ENCODE measurements at regions not wholly inside any gene's neighbourhood (a gene's known extent, or its start where the extent isn't known, plus 50 kb on each side); places are given as distances from the start of the nearest gene placed in this dataset.

- H2AFZ ChIP-seq, result no peak overlapping the region
- no peak overlapping the region for H3K4me3 ChIP-seq (ENCODE audit: low read depth, low read length)
- no peaks in the 10 kb centered on the region for H3K79me2 ChIP-seq
- H3K4me2 ChIP-seq (ENCODE audit: low read length), result no peak overlapping the region
- H3K27ac ChIP-seq, result no peak overlapping the region
- H3K9ac ChIP-seq, result no peak overlapping the region
- TF ChIP-seq CTCF (IDR thresholded peaks at IDR 0.05), result no peak
- no peaks in the 10 kb centered on the region for H3K27me3 ChIP-seq (ENCODE audit: control insufficient read depth, insufficient read depth, low read length)
- H3K9me3 ChIP-seq (ENCODE audit: control insufficient read depth, low read length), result no peaks in the 10 kb centered on the region
- peaks cover 4% of the 10 kb centered on the region for H3K4me1 ChIP-seq
- H3K36me3 ChIP-seq (ENCODE audit: control insufficient read depth, insufficient read depth, low read length), result no peaks in the 10 kb centered on the region
Observed at GRCh38 chr3:159830523-159831154, 158.0 kb upstream of the IL12A start.

DNA sequence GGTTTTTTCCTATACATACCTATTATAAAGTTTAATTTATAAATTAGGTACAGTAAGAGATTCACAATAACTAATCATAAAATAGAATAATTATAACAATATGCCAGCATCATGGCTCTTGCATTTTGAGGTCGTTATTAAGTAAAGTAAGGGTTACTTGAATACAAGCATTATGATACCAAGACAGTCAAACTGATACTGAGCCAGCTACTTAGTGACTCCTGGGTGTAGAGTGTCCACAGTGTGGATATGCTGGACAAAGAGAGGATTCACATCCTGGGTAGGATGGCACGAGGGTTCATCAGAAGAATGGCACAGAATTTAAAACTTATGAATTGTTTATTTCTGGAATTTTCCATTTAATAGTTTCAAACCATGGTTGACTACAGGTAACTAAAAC lies 157.2 kb upstream of the IL12A start:
- H3K79me2 ChIP-seq, result no peaks in the 10 kb centered on the region
- no peaks in the 10 kb centered on the region for H3K9me3 ChIP-seq (ENCODE audit: control insufficient read depth, low read length)
- H2AFZ ChIP-seq, result no peak overlapping the region
- no peak overlapping the region for H3K4me3 ChIP-seq (ENCODE audit: low read depth, low read length)
- TF ChIP-seq CTCF (IDR thresholded peaks at IDR 0.05), result no peak
- H3K27me3 ChIP-seq (ENCODE audit: control insufficient read depth, insufficient read depth, low read length), result no peaks in the 10 kb centered on the region
- no peak overlapping the region for H3K4me2 ChIP-seq (ENCODE audit: low read length)
- no peak overlapping the region for H3K9ac ChIP-seq
- peaks cover 4% of the 10 kb centered on the region for H3K4me1 ChIP-seq
- no peak overlapping the region for H3K27ac ChIP-seq
- no peaks in the 10 kb centered on the region for H3K36me3 ChIP-seq (ENCODE audit: control insufficient read depth, insufficient read depth, low read length)

DNA sequence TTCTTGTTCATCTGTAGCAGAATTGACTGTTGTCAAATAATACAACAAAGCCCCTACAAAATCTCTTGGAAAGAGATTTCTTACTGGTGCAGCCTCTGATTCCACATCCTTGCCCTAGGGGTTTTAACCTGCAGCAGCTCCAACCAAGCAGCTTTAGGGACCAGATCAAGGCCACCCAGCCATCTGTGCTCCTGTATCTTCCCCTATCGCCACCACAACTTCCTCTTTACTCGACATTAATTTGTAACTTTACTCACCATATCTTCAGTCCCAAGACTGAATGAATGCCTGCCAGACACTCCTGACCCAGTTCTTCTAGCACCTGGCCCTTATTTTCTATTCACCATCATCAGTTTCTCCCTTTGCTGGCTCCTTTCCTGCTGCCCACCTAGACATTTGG lies 156.6 kb upstream of the IL12A start:
- Histone ChIP-seq H3K27me3 (ENCODE audit: control insufficient read depth, insufficient read depth, low read length) (no peaks in the 10 kb centered on the region), H3K79me2 (no peaks in the 10 kb centered on the region), H2AFZ (no peak overlapping the region), H3K4me1 (peaks cover 4% of the 10 kb centered on the region), H3K9ac (no peak overlapping the region), H3K4me2 (ENCODE audit: low read length) (no peak overlapping the region), H3K9me3 (ENCODE audit: control insufficient read depth, low read length) (no peaks in the 10 kb centered on the region), H3K36me3 (ENCODE audit: control insufficient read depth, insufficient read depth, low read length) (no peaks in the 10 kb centered on the region), H3K4me3 (ENCODE audit: low read depth, low read length) (no peak overlapping the region), H3K27ac (no peak overlapping the region)
- TF ChIP-seq CTCF (IDR thresholded peaks at IDR 0.05), result no peak

- Histone ChIP-seq H3K27me3 (ENCODE audit: control insufficient read depth, insufficient read depth, low read length) (no peaks in the 10 kb centered on the region), H3K4me1 (no peaks in the 10 kb centered on the region), H3K79me2 (no peaks in the 10 kb centered on the region), H3K9me3 (ENCODE audit: control insufficient read depth, low read length) (no peaks in the 10 kb centered on the region), H3K36me3 (ENCODE audit: control insufficient read depth, insufficient read depth, low read length) (no peaks in the 10 kb centered on the region), H2AFZ (no peak overlapping the region), H3K4me3 (ENCODE audit: low read depth, low read length) (no peak overlapping the region), H3K27ac (no peak overlapping the region), H3K4me2 (ENCODE audit: low read length) (no peak overlapping the region), H3K9ac (no peak overlapping the region)
- no peak for TF ChIP-seq CTCF (IDR thresholded peaks at IDR 0.05)
Observed at GRCh38 chr3:159835126-159835525, 153.5 kb upstream of the IL12A start.

DNA sequence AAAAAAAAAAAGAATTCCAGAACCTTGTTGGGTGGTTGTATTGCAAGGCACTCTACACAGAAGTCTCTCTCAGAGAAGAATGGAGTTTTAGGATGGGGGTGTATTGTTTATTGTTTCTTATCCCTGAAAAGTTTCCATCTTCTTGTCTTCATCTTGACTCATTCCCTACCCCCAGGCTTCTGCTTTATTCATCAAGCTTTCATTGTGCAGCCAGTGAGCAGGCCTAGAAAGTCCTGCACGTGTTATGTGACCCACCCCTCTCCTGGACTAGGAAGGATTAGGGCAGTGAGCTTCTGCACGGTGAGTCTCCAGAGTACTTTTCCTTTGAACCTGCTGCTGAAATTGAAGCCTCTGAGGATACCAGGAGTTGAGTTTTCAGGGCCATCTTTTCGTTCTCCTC lies 150.9 kb upstream of the IL12A start:
- Histone ChIP-seq H3K4me1 (no peaks in the 10 kb centered on the region), H3K9ac (no peak overlapping the region), H3K27ac (no peak overlapping the region), H3K36me3 (ENCODE audit: control insufficient read depth, insufficient read depth, low read length) (no peaks in the 10 kb centered on the region), H3K27me3 (ENCODE audit: control insufficient read depth, insufficient read depth, low read length) (no peaks in the 10 kb centered on the region), H3K4me2 (ENCODE audit: low read length) (no peak overlapping the region), H3K4me3 (ENCODE audit: low read depth, low read length) (no peak overlapping the region), H3K9me3 (ENCODE audit: control insufficient read depth, low read length) (no peaks in the 10 kb centered on the region), H3K79me2 (no peaks in the 10 kb centered on the region), H2AFZ (no peak overlapping the region)
- TF ChIP-seq CTCF (IDR thresholded peaks at IDR 0.05), result no peak

Measured in parathyroid adenoma (tissue), 2 donors.